HG03469 (cell line): ENCODE measurements at regions not wholly inside any gene's neighbourhood (a gene's known extent, or its start where the extent isn't known, plus 50 kb on each side); places are given as distances from the start of the nearest gene placed in this dataset.

ENCODE experiments used
- ATAC-seq: cut with Tn5 transposase; IDR thresholded peaks from one replicate; pipeline ENCODE4 v1.9.1; 2021; ENCODE audit warnings: mild to moderate bottlenecking, moderate library complexity, moderate number of reproducible peaks; ENCODE audit not compliant: unreplicated experiment

DNA sequence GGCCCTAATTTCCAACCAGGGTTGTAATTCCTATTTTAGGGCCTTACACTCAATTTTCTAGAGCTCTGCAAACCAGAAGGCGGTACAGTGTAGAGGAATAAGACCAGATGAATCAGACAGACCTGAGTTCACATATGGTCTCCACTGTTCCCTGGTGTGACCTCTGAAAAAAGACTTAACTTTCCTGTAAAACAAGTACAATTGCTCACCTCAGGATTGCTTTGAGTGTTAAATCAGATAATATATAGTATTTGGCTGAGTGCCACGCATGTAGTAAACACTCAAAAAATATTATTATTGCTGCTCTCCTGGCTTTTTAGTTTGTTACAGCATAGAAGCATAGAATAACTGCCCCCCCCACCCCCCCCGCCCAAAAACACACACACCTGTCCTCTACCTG, 51.0 kb upstream of the STT3B start:
- no peak for ATAC-seq

DNA sequence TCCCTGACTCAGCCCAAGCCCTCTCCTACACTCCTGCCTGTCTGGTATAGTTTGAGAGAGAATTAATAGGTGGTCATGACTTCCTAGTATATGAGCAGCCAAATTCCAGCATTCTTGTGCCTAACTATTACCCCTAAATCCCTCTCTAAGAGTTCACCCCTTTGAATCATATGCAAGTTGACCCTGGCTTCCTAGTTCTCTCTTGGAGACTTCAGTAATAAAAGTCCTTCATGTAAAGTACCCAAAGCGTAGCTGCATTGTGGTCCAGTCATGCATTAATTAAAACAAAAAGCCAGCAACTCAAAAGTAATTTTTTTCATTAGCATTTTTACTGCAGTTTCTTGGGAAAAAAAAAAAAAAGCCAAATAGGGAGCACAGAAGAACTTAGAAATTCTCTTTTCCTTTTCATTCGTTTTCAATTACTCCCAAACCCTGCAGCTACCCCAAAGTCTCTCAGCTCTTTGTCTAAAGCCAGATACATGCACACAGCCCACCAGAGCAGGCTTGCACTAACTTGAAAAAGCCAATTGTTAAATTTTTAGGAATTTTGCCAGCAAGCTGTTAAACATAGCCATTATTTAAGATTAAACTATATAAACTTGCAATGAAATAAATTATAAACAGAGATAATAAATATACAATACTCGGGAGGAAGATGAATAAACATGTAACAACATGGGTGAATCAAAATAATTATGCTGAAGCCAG, 50.1 kb upstream of the STT3B start:
- no peak for ATAC-seq
